Suprapubic skin (tissue), 3 donors: ENCODE measurements at regions not wholly inside any gene's neighbourhood (a gene's known extent, or its start where the extent isn't known, plus 50 kb on each side); places are given as distances from the start of the nearest gene placed in this dataset.

Experiments
- EP300 ChIP-seq: sonication (generic); formaldehyde crosslinking; IDR thresholded peaks from one replicate; pipeline ENCODE4 v1.6.1; 2017; ENCODE audit warnings: antibody characterized with exemption
- POLR2A ChIP-seq, 2 donors: fragments of 450-650 bp; IDR thresholded peaks; one replicate each; pipeline ENCODE4 v1.6.1; 2017; ENCODE audit warnings: antibody characterized with exemption in 2 of 2, mild to moderate bottlenecking in 2 of 2, moderate library complexity in 2 of 2
- TF ChIP-seq, protein P1 (sequence below), 2 donors: fragments of 200-600 bp in 1 of 2; fragments of 450-650 bp in 1 of 2; sonication (generic) in 1 of 2; IDR thresholded peaks; one replicate each; pipeline ENCODE4 v1.5.1; 2016 to 2019; ENCODE audit warnings: antibody characterized with exemption in 2 of 2, mild to moderate bottlenecking in 1 of 2, moderate library complexity in 1 of 2

DNA sequence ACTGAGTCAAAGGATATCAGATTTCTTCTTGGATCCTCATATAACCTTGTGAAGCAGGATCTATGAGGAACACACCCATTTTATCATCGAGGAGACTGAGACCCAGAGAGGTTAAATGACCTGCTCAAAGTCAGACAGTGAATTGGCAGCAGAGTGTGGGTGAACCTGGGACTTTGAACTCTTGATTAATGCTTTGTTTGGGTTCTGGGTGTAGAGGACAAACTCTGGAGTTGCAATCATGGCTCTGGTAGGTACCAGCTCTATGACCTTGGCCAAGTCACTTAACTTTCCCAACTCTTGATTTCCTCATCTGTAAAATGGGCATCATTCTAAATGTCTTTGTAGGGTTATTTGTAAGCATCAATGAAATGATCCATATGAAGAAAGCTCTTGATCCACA, 166.4 kb downstream of the HAPSTR1 start:
- TF ChIP-seq, protein P1, sequence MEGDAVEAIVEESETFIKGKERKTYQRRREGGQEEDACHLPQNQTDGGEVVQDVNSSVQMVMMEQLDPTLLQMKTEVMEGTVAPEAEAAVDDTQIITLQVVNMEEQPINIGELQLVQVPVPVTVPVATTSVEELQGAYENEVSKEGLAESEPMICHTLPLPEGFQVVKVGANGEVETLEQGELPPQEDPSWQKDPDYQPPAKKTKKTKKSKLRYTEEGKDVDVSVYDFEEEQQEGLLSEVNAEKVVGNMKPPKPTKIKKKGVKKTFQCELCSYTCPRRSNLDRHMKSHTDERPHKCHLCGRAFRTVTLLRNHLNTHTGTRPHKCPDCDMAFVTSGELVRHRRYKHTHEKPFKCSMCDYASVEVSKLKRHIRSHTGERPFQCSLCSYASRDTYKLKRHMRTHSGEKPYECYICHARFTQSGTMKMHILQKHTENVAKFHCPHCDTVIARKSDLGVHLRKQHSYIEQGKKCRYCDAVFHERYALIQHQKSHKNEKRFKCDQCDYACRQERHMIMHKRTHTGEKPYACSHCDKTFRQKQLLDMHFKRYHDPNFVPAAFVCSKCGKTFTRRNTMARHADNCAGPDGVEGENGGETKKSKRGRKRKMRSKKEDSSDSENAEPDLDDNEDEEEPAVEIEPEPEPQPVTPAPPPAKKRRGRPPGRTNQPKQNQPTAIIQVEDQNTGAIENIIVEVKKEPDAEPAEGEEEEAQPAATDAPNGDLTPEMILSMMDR (IDR thresholded peaks at IDR 0.05) = no peak
- TF ChIP-seq POLR2A (IDR thresholded peaks at IDR 0.05) (no peak), EP300 (no peak)
